Mesenteric fat pad (tissue), 1 donor: ENCODE measurements at regions not wholly inside any gene's neighbourhood (a gene's known extent, or its start where the extent isn't known, plus 50 kb on each side); places are given as distances from the start of the nearest gene placed in this dataset.

ENCODE experiments used
- DNase-seq: peaks from one replicate; pipeline ENCODE4 v3.0.0-alpha.2; 2020; ENCODE audit warnings: low spot score
- donor health status: DM: yes; HTN: yes; CAD: no.

DNA sequence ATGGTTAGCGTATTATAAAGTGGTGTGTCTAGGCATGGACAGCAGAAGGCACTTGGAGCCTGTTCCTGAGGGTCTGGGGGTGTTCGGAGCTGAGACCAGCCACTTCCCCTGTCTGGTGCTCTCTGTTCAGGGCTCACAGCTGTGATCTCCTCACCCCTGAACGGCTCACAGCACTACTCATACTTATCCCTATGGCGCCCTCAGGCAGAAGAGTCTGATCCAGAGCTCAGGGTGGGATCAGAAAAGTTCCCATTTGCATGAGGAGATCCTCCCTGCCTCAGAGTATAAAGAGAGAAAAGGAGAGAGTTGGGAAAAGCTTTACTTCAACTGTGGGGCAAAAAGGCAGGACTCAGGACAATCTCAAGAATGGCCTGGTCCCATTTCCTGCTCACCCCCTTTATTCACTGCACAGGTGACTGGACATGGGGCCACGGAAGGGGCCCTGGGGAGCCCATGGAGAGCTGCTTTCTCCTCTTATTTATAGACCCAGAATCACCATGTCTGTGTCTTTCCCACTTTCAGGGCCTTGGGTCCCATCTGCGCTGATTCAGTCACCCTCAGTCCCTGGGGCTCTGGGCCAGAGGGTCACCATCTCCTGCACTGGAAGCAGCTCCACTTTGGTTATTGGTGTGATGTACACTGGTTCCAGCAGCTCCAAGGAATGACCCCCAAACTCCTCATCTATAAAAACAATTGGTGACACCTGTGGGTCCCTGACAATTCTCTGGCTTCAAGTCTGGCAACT lies 97.0 kb upstream of the TOP3B start:
- DNase-seq: peak; percentile 80

DNA sequence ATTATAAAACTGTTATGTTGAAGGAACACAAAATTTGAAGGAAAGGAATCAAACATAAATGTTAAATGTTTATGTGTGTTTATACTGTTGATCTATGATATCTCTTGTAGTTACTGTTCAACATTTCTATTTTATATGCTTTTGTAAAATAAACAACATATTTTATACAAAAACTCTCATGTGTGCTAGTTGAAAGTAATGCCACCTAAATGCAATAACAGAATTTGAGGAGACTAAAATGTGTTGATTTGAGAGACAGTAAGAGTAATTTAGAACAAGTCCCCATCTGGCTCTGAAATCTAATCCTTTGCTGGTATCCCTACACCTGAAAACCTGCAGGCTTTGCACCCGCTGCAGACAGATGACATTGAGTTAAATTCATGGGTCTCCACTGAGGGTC lies 95.7 kb upstream of the TOP3B start:
- no peak for DNase-seq

DNA sequence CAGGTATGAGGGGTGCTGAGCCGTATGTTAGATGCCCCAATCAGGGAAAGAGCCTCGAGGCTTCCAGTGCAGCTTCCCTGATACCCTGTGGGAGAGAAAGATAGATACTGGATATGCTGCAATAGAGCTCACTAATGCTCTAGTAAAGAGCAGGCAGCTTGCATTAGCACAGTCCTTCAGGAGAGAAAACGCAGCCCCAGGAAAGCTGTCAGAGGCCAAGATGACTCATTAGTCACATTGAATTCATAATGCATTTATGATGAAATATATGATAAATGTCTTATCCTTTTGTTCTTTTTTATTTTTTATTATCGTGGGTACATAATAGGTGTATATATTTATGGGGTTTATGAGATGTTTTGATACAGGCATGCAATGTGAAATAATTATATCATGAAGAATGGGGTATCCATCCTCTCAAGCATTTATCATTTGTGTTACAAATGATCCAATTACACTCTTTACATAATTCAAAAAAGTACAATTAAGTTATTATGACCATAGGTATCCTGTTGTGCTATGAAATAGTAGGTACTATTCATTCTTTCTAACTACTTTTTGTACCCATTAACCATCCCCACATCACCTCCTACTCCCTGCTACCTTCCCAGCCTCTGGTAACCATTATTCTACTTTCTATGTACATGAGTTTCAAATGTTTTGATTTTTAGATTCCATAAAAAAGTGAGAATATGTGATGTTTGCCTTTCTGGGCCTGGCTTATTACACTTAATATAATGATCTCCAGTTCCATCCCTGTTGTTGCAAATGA lies 94.5 kb upstream of the TOP3B start:
- no peak for DNase-seq

DNA sequence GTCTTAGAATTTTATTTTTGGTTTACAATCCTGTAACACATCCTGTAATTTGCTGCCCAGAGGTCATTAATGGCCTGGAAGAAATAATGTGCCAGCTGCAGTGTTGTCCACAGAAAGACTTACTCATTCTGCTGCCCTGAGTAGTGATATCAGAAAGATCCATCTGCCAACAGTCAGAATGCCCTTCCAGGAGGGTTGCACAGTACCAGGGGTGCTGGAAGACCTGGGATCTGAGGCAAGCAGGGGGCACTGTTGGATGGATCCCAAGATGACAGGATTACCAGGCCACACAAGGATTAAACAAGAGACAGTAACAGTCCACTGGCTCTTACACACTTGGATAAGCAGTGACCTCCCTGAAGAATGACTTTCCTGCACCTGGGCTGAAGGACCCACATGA lies 93.8 kb upstream of the TOP3B start:
- DNase-seq: no peak

DNA sequence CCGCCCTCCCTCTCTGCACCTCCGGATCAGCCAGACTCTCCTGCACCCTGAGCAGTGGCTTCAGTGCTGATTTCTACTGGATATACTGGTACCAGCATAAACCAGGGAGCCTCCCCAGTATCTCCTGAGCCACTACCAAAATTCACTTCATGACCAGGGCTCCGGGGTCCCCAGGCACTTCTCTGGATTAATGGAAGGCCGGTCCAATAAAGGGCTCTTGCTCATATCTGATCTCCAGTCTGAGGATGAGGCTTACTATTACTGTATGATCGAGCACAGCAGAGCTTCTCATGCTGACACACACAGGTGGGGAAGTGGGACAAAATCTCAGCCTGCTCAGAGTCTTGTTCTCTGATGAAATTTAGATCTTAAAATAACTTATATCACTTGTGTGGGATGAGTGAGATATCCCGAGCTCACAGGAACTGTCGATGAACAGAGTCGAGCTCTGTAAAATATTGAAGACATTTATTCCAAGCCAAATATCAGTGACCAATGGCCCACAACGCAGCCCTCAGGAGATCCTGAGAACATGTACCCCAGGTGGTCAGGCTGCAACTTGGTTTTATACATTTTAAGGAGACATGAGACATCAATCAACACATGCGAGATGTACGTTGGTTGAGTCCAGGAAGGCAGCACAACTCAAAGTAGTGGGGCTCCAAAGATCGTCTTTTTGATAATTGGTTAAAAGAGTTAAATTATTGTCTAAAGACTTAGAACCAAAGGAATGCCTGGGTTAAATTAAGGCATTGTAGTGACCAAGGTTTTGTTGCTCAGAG lies 93.0 kb upstream of the TOP3B start:
- no peak for DNase-seq

DNA sequence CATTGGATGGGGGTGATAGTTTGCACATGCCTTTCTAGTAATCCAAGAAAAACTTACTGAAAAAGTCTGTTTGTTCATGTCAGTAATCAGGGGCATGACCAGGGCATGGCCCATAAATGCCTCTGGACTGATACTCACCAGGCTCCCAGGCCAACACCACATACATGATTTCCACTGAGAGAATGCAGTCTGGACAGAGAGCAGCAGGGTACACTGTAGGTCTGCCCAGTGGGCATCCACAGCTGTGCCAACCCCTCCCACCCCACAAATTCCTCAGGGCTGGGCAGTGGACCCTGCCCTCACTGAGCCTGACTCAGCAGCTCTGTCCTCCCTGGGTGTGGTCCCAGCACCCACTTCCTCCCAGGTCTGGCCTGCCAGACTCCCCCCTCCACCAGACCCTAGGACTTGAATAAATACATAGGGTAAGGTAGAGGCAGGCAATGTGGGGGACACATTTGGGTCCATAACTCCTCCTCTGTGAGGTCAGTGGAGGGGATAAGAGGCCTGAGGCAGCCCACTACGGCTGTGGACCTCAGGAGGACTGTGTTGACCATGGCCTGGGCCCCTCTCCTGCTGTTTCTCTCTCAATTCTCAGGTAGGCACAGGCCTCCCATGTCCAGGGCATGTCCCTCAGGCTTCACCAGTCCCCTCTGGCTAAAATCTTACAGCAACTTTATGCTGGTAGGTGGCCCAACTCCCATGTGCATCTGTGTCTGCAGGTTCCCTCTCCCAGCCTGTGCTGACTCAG lies 92.2 kb upstream of the TOP3B start:
- peak; percentile 81 for DNase-seq

DNA sequence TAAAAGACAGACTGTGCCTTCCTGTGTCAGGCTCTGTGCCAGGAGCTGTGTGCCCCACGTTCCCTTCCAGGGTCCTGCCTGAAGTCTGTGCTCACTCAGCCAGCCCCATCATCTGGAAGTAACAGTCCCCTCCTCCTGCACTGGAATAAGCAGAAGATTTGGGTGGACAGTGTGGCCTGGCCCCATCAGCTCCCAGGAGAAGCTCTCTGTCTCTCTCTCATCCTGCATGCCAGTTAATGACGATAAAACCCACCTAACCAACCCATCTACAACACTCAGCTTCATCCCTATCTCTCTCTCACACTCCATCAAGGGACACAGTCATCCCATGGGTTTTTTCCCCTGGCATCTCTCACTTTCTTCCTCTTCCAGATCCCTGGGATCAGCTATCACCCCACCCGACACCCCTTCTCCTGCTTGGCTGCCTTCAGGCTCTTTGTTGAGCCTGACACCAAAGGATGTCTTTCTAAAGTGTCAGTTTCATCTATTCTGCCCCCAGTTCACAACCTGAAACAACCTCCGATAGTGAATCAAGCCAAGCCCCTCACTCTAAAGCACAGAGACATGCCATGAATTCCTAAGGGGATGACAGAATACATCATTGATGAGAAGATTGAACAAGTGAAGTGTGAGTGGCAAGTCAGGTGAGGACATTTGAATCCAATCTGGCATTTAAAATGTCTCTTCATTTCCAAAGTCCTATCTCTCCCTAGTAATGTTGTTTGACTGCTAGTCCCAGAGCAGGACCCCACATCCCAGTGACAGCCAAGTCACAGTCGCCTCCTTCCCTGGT lies 91.4 kb upstream of the TOP3B start:
- DNase-seq: no peak

DNA sequence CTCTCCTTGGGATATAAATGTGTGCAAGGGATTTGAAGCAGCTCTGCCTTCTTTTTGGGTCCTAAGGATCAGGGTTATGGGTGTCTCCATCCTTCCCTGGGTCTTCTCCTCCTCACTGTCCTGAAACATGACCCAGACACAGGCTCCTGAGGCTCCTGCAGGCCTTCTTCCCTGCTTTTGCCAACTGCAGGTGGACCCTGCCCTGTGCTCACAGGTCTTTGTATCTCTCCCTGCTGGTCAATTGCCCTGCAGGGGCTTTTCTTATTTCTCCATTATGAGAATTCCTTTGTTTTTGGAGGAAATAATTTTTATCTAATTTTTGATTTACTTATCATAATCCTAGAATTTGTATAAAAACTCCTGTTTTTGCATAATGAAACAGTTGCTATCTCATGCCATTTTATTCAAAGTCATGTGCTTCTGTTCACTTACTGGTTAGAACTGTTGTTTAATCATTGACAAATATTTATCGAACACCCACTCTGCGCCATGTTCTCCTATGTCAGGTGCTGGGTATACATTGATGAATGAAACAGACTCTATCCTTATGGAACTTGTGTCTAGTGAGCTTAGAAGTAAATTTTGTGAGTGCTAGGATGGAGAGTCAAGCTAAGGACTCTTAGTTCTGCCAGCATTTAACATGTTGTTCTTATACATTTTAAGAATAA lies 89.7 kb upstream of the TOP3B start:
- no peak for DNase-seq

DNA sequence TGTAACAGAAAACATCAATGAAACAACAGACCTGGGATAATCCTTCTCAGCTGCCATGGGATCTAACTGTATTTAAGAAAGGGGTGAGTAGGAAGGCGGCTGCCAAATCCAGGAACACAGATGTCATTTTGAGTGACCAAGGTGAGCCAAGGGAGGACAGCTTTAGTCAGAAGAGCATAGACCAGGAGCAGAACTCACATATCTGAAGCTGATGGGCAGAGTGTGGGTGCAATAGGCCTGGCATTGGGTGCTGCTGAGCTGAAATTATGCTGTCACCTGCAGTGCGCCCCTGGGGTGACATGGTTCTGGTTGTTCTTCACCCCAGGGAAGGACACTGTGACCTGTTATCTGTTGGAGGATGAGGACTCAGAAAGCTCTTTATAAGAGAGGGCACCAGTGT lies 88.9 kb upstream of the TOP3B start:
- DNase-seq: no peak

DNA sequence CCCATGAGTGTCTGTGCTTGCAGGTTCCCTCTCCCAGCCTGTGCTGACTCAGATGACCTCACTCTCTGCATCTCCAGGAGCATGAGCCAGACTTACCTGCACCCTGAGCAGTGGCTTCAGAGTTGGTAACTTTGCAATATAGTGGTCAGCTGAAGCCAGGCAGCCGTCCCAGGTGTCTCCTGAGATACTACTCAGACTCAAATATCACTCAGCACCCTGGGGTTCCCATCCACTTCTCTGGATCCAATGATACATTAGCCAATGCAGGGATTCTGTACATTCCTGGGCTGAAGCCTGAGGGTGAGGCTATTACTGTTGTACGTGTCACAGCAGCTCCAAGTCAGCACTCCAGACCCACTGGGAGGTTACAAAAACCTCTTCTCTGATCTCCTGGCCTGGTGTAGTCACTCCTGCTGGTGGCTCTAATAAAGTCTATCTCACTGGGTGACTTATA lies 87.8 kb upstream of the TOP3B start:
- peak; percentile 68 for DNase-seq

DNA sequence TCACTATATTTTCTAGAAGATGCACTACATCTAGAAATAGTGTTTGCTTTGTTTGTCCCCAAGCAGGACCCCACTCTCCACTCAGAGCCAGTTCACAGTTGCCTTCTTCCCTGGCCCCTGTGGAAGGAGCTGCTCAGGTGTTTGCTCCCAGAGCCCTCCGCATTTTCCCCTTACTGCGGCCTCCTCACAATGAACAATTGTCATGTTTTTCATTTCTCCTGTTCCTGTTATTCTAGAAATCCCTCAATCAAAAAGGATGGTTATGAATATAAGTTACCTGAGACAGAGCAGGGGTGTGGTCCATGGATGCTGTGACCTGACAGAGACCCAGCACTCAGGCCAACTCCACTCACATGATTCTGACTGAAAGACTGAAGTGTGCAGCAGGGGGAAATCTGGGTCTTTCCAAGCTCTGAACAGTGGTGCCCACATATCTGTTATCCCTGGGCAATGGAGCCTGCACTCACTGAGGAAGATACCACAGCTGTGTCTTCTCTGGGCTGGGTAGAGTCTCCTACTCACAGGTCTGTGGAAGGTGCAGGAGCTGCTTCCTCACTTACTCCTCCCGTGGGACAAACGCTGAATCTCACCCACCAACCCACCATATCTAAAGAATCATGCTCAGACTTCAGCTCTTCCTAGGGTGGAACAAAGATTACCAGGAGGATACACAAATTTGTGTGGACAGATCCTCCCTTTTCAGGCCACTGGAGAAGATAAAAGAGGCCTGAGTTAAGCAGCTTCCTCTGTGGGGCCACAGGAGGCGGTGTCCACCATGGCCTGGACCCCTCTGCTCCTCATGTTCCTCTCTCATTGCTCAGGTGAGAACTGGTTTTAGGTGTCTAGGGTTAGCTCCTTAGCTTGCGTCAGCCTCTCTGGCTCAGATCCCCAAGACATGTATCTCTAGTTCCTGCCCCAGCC lies 87.1 kb upstream of the TOP3B start:
- peak; percentile 64 for DNase-seq

DNA sequence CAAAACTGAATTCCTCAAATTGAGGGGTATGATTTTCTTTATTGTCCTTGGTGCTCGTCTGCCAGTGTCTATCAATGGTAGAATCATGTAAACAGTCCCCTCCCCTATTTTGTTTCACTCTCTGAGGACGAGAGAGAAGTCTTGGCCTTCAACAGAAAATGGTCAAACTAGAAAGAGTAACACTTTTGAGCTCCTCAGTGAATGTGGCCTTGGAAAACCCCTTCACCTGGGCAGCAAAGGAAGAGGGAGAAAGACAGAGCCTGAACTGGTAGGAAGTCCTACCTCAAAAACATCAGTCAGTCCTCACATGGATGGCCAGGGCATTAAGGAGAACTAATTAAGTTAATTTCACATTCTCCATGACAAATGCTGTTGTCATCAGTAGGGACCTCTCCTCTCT lies 86.1 kb upstream of the TOP3B start:
- no peak for DNase-seq

DNA sequence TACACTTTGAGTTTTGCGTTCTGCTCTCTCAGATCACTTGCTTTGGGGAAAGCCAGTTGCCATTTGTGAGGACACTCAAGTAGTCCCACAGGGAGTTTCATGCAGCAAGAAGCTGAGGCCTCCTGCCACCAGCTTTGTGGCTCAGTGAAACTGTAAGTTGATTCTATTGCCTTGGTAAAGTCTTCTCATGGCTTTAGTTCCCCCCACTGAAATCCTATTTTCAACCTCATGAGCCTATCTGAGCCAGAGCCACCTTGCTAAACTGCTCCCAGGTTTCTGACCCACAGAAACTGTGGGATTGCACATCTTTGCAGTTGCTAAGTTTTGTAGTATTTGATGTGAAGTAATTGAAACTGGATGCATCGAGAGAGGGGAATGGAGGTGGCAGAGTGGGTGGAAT lies 85.4 kb upstream of the TOP3B start:
- no peak for DNase-seq

DNA sequence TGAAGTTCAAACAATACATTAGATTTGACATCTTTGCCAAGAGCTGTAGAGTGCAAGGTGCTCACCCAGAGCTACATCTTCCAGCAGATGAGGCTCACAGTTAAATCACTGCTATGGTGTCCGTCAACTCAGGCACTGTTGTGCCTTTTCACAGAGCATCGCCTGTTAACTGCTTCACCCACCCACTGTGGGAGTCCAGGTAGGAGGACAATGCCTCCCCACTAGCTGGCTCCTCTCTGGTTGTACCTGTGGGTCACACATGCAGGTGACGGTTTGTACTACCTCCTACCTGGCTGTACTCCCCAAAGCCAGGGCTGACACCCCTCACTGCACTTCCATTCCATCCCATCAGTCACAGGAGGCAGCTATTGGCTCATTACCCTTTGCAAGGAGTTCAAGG lies 84.6 kb upstream of the TOP3B start:
- DNase-seq: no peak

DNA sequence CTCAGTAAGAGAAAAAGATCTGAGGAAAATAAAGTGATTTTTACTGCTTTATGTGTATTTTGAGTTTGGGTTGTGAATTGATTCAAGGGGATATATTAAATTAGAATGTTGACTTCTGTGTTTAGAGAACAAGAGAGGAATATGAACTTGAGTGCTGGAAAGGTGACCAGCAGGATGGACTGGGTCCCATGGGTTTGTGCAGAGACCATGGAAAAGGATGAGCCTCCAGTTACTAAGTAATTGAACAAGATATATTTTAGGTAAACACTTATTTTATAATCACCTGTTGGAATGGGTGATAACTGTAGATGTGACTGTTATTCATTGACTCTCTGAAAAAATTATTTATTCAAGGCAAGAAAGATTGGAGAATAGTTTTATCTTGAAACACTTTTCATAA lies 82.0 kb upstream of the TOP3B start:
- no peak for DNase-seq

DNA sequence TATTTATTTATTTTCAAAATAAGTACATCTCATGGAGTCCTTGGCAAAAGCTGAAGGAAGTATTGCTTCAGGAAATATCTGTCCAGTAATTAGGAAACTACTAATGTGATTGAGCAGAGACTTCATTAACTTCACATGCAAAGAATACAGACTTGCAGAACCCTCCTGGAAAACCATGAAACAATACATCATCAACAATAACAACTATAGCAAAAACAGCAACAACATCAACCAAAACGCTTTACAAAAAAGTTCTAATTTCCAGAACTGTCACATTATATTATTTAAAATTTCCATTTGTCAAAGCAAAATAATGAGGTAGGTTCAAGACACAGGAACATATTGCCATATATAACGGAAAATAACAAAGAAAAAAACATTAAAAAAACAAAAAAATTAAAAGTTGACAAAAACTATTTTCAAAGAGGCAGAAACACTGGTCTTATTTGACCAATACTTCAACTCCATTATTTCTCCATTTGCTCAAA lies 79.8 kb upstream of the TOP3B start:
- no peak for DNase-seq

DNA sequence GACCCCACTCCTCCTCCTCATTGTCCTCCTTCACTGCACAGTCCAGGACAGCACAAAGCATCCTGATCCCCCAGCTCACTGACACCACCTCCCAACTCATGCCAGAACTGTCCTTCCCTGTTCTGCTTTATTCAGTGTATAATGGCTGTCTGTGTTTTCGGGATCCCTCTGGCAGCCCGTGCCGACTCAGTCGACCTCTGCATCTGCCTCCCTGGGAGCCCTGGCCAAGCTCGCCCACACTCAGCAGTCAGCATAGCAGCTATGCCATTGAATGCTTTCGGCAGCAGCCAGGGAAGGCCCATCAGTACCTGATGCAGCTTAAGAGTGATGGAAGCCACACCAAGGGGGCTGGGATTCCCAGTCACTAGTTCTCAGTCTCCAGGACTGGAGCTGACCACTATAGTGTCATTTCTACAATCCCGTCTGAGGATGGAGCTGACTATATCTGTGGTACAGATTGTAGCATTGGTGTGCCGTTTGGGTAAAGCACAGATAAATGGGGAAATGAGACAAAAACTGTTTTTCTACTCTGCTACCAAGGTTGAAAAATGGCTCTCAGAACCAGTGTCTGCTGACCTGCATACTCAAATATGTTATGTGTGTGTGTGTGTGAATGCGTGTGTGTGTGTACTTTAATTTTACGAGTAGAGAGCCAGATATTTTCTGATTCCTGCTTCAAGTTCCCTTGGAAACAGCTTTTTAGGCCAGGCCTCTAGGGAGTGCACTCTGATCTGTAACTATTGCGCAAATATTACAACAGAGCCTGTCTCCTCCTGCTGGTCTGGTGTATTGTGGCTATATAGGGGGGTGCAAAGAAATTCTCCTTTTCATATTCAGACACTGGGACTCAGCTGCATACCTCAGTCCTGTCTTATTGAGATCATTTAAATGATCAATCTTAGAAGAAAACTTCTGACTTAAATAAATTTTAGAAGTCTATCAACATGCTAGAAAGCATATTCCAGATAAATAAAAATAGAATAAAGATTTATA lies 78.8 kb upstream of the TOP3B start:
- DNase-seq: no peak
